Esophagus mucosa (tissue), 1 donor: ENCODE measurements at regions not wholly inside any gene's neighbourhood (a gene's known extent, or its start where the extent isn't known, plus 50 kb on each side); places are given as distances from the start of the nearest gene placed in this dataset.

ENCODE experiments used
- ATAC-seq: fragments of 200-7000 bp; cut with Tn5 transposase; one replicate; pipeline ENCODE4 v1.9.1; 2020
- donor health status: DM: yes; HTN: yes; CAD: no.

- no peak for ATAC-seq
These were observed 178.7 kb upstream of the SGCD start for GRCh38 chr5:156148301-156148700.

GRCh38 chr5:156149213-156149612 lies 177.8 kb upstream of the SGCD start:
- ATAC-seq = no peak

GRCh38 chr5:156153602-156154001 lies 173.4 kb upstream of the SGCD start:
- ATAC-seq = no peak

- ATAC-seq = no peak
These were observed 172.2 kb upstream of the SGCD start for GRCh38 chr5:156154757-156155156.

- ATAC-seq = no peak
These were observed 171.4 kb upstream of the SGCD start for GRCh38 chr5:156155598-156155997.

GRCh38 chr5:156164306-156164705 lies 162.7 kb upstream of the SGCD start:
- no peak for ATAC-seq

GRCh38 chr5:156169495-156169894 lies 157.5 kb upstream of the SGCD start:
- ATAC-seq = no peak

GRCh38 chr5:156170351-156170961 lies 156.5 kb upstream of the SGCD start:
- ATAC-seq = no peak

GRCh38 chr5:156174225-156174624 lies 152.7 kb upstream of the SGCD start:
- ATAC-seq = no peak

GRCh38 chr5:156178117-156178516 lies 148.8 kb upstream of the SGCD start:
- no peak for ATAC-seq

GRCh38 chr5:156181656-156182055 lies 145.3 kb upstream of the SGCD start:
- no peak for ATAC-seq

GRCh38 chr5:156182174-156182967 lies 144.6 kb upstream of the SGCD start:
- no peak for ATAC-seq

- ATAC-seq = no peak
These were observed 140.2 kb upstream of the SGCD start for GRCh38 chr5:156186760-156187159.

GRCh38 chr5:156188016-156188415 lies 138.9 kb upstream of the SGCD start:
- no peak for ATAC-seq

- no peak for ATAC-seq
These were observed 137.3 kb upstream of the SGCD start for GRCh38 chr5:156189628-156190027.

GRCh38 chr5:156191547-156191946 lies 135.4 kb upstream of the SGCD start:
- no peak for ATAC-seq

- no peak for ATAC-seq
These were observed 129.8 kb upstream of the SGCD start for GRCh38 chr5:156197042-156197635.

- no peak for ATAC-seq
These were observed 127.9 kb upstream of the SGCD start for GRCh38 chr5:156199045-156199444.

- no peak for ATAC-seq
These were observed 125.8 kb upstream of the SGCD start for GRCh38 chr5:156200938-156201787.

- no peak for ATAC-seq
These were observed 125.1 kb upstream of the SGCD start for GRCh38 chr5:156201788-156202403.

- ATAC-seq = no peak
These were observed 118.7 kb upstream of the SGCD start for GRCh38 chr5:156208271-156208670.

GRCh38 chr5:156218367-156219158 lies 108.4 kb upstream of the SGCD start:
- no peak for ATAC-seq
